SW480 (cell line): ENCODE measurements at regions not wholly inside any gene's neighbourhood (a gene's known extent, or its start where the extent isn't known, plus 50 kb on each side); places are given as distances from the start of the nearest gene placed in this dataset.
A peak's percentile ranks its signal among the peaks of the same experiment; 100 is the strongest.
"Not testable (repeated sequence)": the region's sequence is repeated elsewhere in the genome, so short reads cannot be mapped to it uniquely, and the experiment has no call there.

Experiments
- DNase-seq: peaks from one replicate; pipeline ENCODE4 v3.0.0-alpha.2; 2016; ENCODE audit warnings: low spot score

- no peak for DNase-seq
Measured at GRCh38 chr2:11995456-11995855, 249.0 kb downstream of the LPIN1 start.

GRCh38 chr2:11996618-11997017 lies 250.2 kb downstream of the LPIN1 start:
- DNase-seq, result peak; percentile 47

- no peak for DNase-seq
Measured at GRCh38 chr2:11997142-11997541, 250.7 kb downstream of the LPIN1 start.

GRCh38 chr2:11998218-11998617 lies 251.8 kb downstream of the LPIN1 start:
- DNase-seq, result no peak

GRCh38 chr2:11998626-11999378 lies 252.4 kb downstream of the LPIN1 start:
- no peak for DNase-seq

GRCh38 chr2:12001621-12002020 lies 255.2 kb downstream of the LPIN1 start:
- no peak for DNase-seq

- no peak for DNase-seq
Measured at GRCh38 chr2:12002215-12002614, 255.8 kb downstream of the LPIN1 start.

GRCh38 chr2:12004713-12005112 lies 258.3 kb downstream of the LPIN1 start:
- no peak for DNase-seq

- peak; percentile 34 for DNase-seq
Measured at GRCh38 chr2:12005886-12006681, 259.7 kb downstream of the LPIN1 start.

GRCh38 chr2:12006850-12007249 lies 260.4 kb downstream of the LPIN1 start:
- DNase-seq, result no peak

GRCh38 chr2:12007282-12007681 lies 260.9 kb downstream of the LPIN1 start:
- DNase-seq, result no peak

- DNase-seq, result peak; percentile 74
Measured at GRCh38 chr2:12008425-12009061, 262.1 kb downstream of the LPIN1 start.

GRCh38 chr2:12009323-12009905 lies 263.0 kb downstream of the LPIN1 start:
- DNase-seq, result peak; percentile 77

- no peak for DNase-seq
Measured at GRCh38 chr2:12010059-12010458, 263.6 kb downstream of the LPIN1 start.

GRCh38 chr2:12010779-12011178 lies 264.3 kb downstream of the LPIN1 start:
- DNase-seq, result peak; percentile 36

- no peak for DNase-seq
Measured at GRCh38 chr2:12014088-12014960, 267.9 kb downstream of the LPIN1 start.

- no peak for DNase-seq
Measured at GRCh38 chr2:12017499-12018157, 271.2 kb downstream of the LPIN1 start.

GRCh38 chr2:12018726-12019125 lies 272.3 kb downstream of the LPIN1 start:
- DNase-seq, result not testable (repeated sequence)

- DNase-seq, result no peak
Measured at GRCh38 chr2:12020833-12021469, 274.5 kb downstream of the LPIN1 start.

GRCh38 chr2:12024197-12024907 lies 277.9 kb downstream of the LPIN1 start:
- DNase-seq, result peak; percentile 67
